Cardiac muscle cell (in vitro differentiated cells and primary cell): ENCODE measurements at regions not wholly inside any gene's neighbourhood (a gene's known extent, or its start where the extent isn't known, plus 50 kb on each side); places are given as distances from the start of the nearest gene placed in this dataset.
"Not testable (repeated sequence)": the region's sequence is repeated elsewhere in the genome, so short reads cannot be mapped to it uniquely, and the experiment has no call there.

Source experiments
- DNase-seq, 2 donors: peaks; one replicate each; pipeline versions ENCODE4 v3.0.0 to v3.0.0-alpha.2; 2010 to 2017; ENCODE audit warnings: low read depth in 1 of 2, low spot score in 1 of 2
- H3K27ac ChIP-seq: fragments of 200-600 bp; sonication (generic); 2 replicates; pipeline ENCODE4 v1.5.1; 2016
- H3K27me3 ChIP-seq: fragments of 200-600 bp; sonication (generic); 2 replicates; pipeline ENCODE4 v1.6.0; 2016; ENCODE audit warnings: control low read depth
- H3K36me3 ChIP-seq: fragments of 200-600 bp; sonication (generic); 2 replicates; pipeline ENCODE4 v1.5.1; 2016; ENCODE audit warnings: control low read depth
- H3K4me1 ChIP-seq: fragments of 200-600 bp; sonication (generic); 2 replicates; pipeline ENCODE4 v1.8.1; 2017; ENCODE audit warnings: low read depth, mild to moderate bottlenecking, mixed run types
- H3K4me3 ChIP-seq: fragments of 200-600 bp; sonication (generic); 2 replicates; pipeline ENCODE4 v1.5.1; 2016; ENCODE audit warnings: mild to moderate bottlenecking
- H3K9me3 ChIP-seq: fragments of 200-600 bp; sonication (generic); 2 replicates; pipeline ENCODE4 v1.5.1; 2017; ENCODE audit warnings: low read depth, mild to moderate bottlenecking, control low read depth
- TF ChIP-seq, protein P1 (sequence below): IDR thresholded peaks from 2 replicates; pipeline ENCODE4 v1.5.1; 2012; ENCODE audit warnings: low read depth, mild to moderate bottlenecking, low read length

DNA sequence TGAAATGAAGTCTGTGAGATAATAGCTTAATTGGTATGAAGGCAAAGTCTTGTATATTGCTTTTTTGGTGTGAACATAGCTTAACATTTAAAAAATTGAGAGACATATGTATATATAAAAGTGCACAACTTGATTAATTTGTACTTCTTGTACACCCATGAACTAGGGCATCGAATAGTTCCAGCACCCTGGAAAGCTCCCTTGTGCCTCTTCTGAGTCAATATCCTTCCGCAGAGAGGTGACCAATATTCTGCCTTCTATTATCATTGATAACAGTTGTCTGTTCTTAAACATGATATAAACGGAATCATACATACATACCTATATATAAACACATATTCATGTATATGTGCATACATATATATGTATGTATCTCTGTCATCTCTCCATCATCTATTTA lies 185.4 kb downstream of the PHF2 start:
- DNase-seq: peak in 1 of 2 donors; percentile 17
- Histone ChIP-seq H3K27ac (no peak overlapping the region), H3K4me3 (no peak overlapping the region), H3K27me3 (no peaks in the 10 kb centered on the region), H3K36me3 (no peaks in the 10 kb centered on the region), H3K4me1 (no peaks in the 10 kb centered on the region), H3K9me3 (no peaks in the 10 kb centered on the region)
- TF ChIP-seq, protein P1, sequence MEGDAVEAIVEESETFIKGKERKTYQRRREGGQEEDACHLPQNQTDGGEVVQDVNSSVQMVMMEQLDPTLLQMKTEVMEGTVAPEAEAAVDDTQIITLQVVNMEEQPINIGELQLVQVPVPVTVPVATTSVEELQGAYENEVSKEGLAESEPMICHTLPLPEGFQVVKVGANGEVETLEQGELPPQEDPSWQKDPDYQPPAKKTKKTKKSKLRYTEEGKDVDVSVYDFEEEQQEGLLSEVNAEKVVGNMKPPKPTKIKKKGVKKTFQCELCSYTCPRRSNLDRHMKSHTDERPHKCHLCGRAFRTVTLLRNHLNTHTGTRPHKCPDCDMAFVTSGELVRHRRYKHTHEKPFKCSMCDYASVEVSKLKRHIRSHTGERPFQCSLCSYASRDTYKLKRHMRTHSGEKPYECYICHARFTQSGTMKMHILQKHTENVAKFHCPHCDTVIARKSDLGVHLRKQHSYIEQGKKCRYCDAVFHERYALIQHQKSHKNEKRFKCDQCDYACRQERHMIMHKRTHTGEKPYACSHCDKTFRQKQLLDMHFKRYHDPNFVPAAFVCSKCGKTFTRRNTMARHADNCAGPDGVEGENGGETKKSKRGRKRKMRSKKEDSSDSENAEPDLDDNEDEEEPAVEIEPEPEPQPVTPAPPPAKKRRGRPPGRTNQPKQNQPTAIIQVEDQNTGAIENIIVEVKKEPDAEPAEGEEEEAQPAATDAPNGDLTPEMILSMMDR: no peak

DNA sequence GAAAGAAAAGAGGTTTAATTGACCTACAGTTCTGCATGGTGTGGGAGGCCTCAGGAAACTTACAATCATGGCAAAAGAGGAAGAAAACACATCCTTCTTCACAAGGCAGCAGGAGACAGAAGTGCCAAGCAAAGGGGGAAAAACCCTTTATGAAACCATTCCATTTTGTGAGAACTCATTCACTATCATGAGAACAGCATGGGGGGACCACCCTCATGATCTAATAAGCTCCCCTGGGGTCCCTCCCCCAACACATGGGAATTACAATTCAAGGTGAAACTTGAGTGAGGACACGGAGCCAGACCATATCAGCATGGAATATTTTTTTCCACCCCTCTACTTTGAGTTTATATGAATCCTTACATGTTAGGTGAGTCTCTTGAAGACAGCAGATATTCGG lies 173.7 kb downstream of the PHF2 start:
- Histone ChIP-seq H3K27me3 (no peaks in the 10 kb centered on the region), H3K9me3 (no peaks in the 10 kb centered on the region), H3K27ac (no peak overlapping the region), H3K4me1 (no peaks in the 10 kb centered on the region), H3K36me3 (no peaks in the 10 kb centered on the region), H3K4me3 (no peak overlapping the region)
- no peak for DNase-seq
- TF ChIP-seq, protein P1: no peak

DNA sequence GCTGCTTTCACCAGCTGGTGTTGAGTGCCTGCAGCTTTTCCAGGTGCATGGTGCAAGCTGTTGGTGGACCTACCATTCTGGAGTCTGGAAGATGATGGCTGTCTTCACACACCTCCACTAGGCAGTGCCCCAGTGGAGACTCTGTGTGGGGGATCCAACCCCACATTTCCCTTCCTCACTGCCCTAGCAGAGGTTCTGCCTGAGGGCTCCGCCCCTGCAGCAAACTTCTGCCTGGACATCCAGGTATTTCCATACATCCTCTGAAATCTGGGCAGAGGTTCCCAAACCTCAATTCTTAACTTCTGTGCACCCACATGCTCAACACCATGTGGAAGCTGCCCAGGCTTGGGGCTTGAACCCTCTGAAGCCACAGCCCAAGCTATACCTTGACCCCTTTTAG lies 172.4 kb downstream of the PHF2 start:
- not testable (repeated sequence) for H3K4me3 ChIP-seq, DNase-seq, H3K9me3 ChIP-seq, H3K4me1 ChIP-seq, H3K27ac ChIP-seq, H3K36me3 ChIP-seq, H3K27me3 ChIP-seq

DNA sequence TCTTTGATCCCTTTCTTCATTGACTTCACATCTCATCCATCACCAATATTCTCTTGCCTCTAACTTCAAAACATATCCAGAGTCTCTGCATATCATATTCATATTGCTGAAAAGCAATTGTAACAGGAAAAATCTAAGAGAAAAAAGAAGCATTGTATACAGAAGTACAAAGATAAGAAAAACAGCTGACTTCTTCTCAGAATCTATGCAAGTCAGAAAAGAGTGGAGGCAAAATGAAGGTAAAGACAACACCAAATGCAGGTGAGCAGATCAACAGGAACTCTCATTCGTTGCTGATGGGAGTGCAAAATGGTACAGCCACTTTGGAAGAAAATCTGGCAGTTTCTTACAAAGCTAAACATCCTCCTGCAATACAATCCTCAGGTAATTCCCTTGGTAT lies 155.6 kb downstream of the PHF2 start:
- Histone ChIP-seq H3K9me3 (no peaks in the 10 kb centered on the region), H3K4me1 (no peaks in the 10 kb centered on the region), H3K36me3 (no peaks in the 10 kb centered on the region), H3K27ac (no peak overlapping the region), H3K27me3 (no peaks in the 10 kb centered on the region), H3K4me3 (no peak overlapping the region)
- no peak for DNase-seq
- TF ChIP-seq, protein P1: no peak

DNA sequence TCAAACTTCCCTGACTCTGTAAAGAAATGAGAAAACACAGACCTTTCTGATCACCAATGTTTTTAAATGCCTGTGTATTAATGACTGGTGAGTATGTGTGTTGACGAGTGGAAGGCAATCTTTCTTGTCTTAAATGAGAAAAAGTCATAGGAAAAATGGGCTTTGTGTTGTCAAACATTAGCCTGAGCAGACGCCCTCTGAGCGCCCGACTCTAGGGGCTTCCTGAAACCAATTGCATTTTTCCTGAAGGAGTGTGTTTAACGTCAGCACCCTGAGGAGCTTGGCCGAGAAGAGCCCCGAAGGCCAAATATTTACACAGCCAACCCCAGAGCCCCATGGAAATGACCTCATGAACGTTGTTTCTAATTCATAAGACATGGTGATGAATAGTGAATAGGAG lies 154.3 kb downstream of the PHF2 start:
- no peaks in the 10 kb centered on the region for H3K27me3 ChIP-seq
- TF ChIP-seq, protein P1: no peak
- H3K36me3 ChIP-seq: no peaks in the 10 kb centered on the region
- no peak overlapping the region for H3K27ac ChIP-seq
- H3K9me3 ChIP-seq: no peaks in the 10 kb centered on the region
- H3K4me3 ChIP-seq: no peak overlapping the region
- no peaks in the 10 kb centered on the region for H3K4me1 ChIP-seq
- DNase-seq: no peak

DNA sequence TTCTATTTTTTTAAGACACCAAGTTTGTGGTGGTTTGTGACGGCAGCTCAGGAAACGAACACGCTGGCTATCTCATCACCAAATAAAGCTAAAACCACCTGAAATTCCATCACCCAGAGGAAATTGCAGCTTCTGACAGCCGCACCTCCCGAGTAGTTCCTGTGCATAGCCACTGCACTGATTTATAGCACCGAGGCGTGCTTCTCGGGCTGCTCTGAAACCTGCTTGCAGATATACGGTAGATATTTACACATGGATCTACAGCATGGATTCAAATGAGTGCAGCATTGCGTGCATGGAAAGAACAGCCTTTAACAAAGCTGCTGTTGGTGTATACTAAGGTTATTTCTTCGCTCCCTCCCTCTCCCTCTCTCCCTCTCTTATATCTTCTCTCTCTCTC lies 153.8 kb downstream of the PHF2 start:
- Histone ChIP-seq H3K9me3 (no peaks in the 10 kb centered on the region), H3K27me3 (no peaks in the 10 kb centered on the region), H3K4me1 (no peaks in the 10 kb centered on the region), H3K4me3 (no peak overlapping the region), H3K36me3 (no peaks in the 10 kb centered on the region), H3K27ac (no peak overlapping the region)
- TF ChIP-seq, protein P1: no peak
- no peak for DNase-seq
